Loucy (cell line): ENCODE measurements at regions not wholly inside any gene's neighbourhood (a gene's known extent, or its start where the extent isn't known, plus 50 kb on each side); places are given as distances from the start of the nearest gene placed in this dataset.

ENCODE experiments used
- H2AFZ ChIP-seq: fragments of 200-600 bp; sonication (generic); 2 replicates; pipeline ENCODE4 v1.6.0; 2016; ENCODE audit warnings: antibody characterized with exemption, mild to moderate bottlenecking, low read length, moderate library complexity
- H3F3A ChIP-seq: fragments of 200-600 bp; 2 replicates; pipeline ENCODE4 v1.6.0; 2016; ENCODE audit warnings: antibody characterized with exemption, low read depth, mild to moderate bottlenecking
- H3K27me3 ChIP-seq: fragments of 200-600 bp; sonication (generic); 2 replicates; pipeline ENCODE4 v1.6.1; 2014; ENCODE audit warnings: low read length, mild to moderate bottlenecking; ENCODE audit not compliant: insufficient read depth, poor library complexity, severe bottlenecking
- H3K36me3 ChIP-seq: fragments of 200-600 bp; sonication (generic); 2 replicates; pipeline ENCODE4 v1.6.1; 2016; ENCODE audit warnings: low read length; ENCODE audit not compliant: insufficient read depth
- H3K4me1 ChIP-seq: fragments of 200-600 bp; sonication (generic); 2 replicates; pipeline ENCODE4 v1.5.1; 2014; ENCODE audit warnings: low read length, mild to moderate bottlenecking; ENCODE audit not compliant: insufficient read depth, poor library complexity, severe bottlenecking
- H3K4me2 ChIP-seq: fragments of 200-600 bp; sonication (generic); 2 replicates; pipeline ENCODE4 v1.6.0; 2014; ENCODE audit warnings: antibody characterized with exemption, low read length, low read depth, mild to moderate bottlenecking; ENCODE audit not compliant: poor library complexity, severe bottlenecking
- H3K4me3 ChIP-seq: fragments of 200-600 bp; sonication (generic); 2 replicates; pipeline ENCODE4 v1.5.1; 2014; ENCODE audit warnings: low read length, mild to moderate bottlenecking, mixed read lengths; ENCODE audit not compliant: poor library complexity, severe bottlenecking
- H3K79me2 ChIP-seq: fragments of 200-600 bp; sonication (generic); 2 replicates; pipeline ENCODE4 v1.6.1; 2014; ENCODE audit warnings: low read length; ENCODE audit not compliant: insufficient read depth
- H3K9ac ChIP-seq: fragments of 200-600 bp; sonication (generic); 2 replicates; pipeline ENCODE4 v1.6.0; 2014; ENCODE audit warnings: mild to moderate bottlenecking, low read depth, low read length, moderate library complexity; ENCODE audit not compliant: poor library complexity, severe bottlenecking
- H3K9me2 ChIP-seq: fragments of 200-600 bp; sonication (generic); replicated peaks from 2 replicates; pipeline ENCODE4 v1.6.1; 2016; ENCODE audit warnings: low read depth, low read length, mixed read lengths
- H3K9me3 ChIP-seq: fragments of 200-600 bp; sonication (generic); 2 replicates; pipeline ENCODE4 v1.6.1; 2014; ENCODE audit warnings: mild to moderate bottlenecking, antibody characterized with exemption, low read length, low read depth; ENCODE audit not compliant: insufficient read depth
- H4K20me1 ChIP-seq: fragments of 200-600 bp; sonication (generic); 2 replicates; pipeline ENCODE4 v1.6.0; 2014; ENCODE audit warnings: antibody characterized with exemption, low read length, mild to moderate bottlenecking; ENCODE audit not compliant: insufficient read depth, poor library complexity, severe bottlenecking
- CTCF ChIP-seq: fragments of 200-600 bp; sonication (generic); conservative IDR thresholded peaks from 2 replicates; pipeline ENCODE4 v1.5.1; 2014; ENCODE audit warnings: mild to moderate bottlenecking, antibody characterized with exemption, low read length
- EZH2phosphoT487 ChIP-seq: fragments of 200-600 bp; IDR thresholded peaks from 2 replicates; pipeline ENCODE4 v1.6.1; 2018; ENCODE audit warnings: antibody characterized with exemption, mild to moderate bottlenecking, moderate library complexity, borderline replicate concordance

- Histone ChIP-seq H3F3A (no peaks in the 10 kb centered on the region), H3K4me3 (no peak overlapping the region), H3K36me3 (no peaks in the 10 kb centered on the region), H3K79me2 (no peaks in the 10 kb centered on the region), H3K9me3 (no peaks in the 10 kb centered on the region), H2AFZ (no peak overlapping the region), H3K27me3 (no peaks in the 10 kb centered on the region), H3K9me2 (no peaks in the 10 kb centered on the region; the same call in 1 of the 2 replicates), H3K4me2 (no peak overlapping the region), H4K20me1 (no peaks in the 10 kb centered on the region), H3K9ac (no peak overlapping the region), H3K4me1 (no peaks in the 10 kb centered on the region)
- TF ChIP-seq CTCF, result no peak
- TF ChIP-seq EZH2phosphoT487, result no peak
These were observed 670.3 kb downstream of the GALR1 start for GRCh38 chr18:77919923-77920322.

- no peaks in the 10 kb centered on the region for H3K9me3 ChIP-seq
- TF ChIP-seq CTCF, result no peak
- TF ChIP-seq EZH2phosphoT487, result no peak
These were observed 685.7 kb downstream of the GALR1 start for GRCh38 chr18:77935342-77935741.

DNA sequence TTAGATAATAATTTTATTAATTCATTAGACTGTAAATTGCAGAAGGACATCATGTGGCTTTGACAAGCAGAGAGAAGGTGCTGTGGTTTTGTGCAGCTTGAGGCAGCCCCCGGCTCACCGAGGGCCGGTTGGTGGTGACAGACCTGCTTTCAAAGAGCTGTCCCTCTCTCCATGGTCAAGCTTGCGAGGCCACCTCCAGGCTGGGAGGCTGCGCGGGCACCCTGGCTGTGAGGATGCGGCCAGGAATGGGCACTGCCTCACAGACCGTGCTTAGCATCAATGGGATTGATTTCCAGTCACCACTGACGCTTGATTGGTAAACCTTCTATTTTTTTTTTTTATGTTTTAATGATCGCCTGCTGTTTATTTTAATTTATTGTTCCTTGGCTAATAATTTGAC is 690.9 kb downstream of the GALR1 start:
- H3K9me3 ChIP-seq, result no peaks in the 10 kb centered on the region

More at GRCh38 chr18:77935342-77935741, 685.7 kb downstream of the GALR1 start:
- H3K36me3 ChIP-seq, result no peaks in the 10 kb centered on the region
- H2AFZ ChIP-seq, result no peak overlapping the region
- H3K4me3 ChIP-seq, result no peak overlapping the region
- no peaks in the 10 kb centered on the region for H3F3A ChIP-seq
- no peak overlapping the region for H3K9ac ChIP-seq
- no peaks in the 10 kb centered on the region for H3K79me2 ChIP-seq
- H3K27me3 ChIP-seq, result no peaks in the 10 kb centered on the region
- H3K9me2 ChIP-seq, result no peaks in the 10 kb centered on the region
- H3K4me2 ChIP-seq, result no peak overlapping the region
- H4K20me1 ChIP-seq, result no peaks in the 10 kb centered on the region
- no peaks in the 10 kb centered on the region for H3K4me1 ChIP-seq

More for the DNA sequence above, 690.9 kb downstream of the GALR1 start:
- Histone ChIP-seq H3K36me3 (no peaks in the 10 kb centered on the region), H3K4me2 (no peak overlapping the region), H3K4me1 (no peaks in the 10 kb centered on the region), H3K9ac (no peak overlapping the region), H3K79me2 (no peaks in the 10 kb centered on the region), H4K20me1 (no peaks in the 10 kb centered on the region), H3K27me3 (no peaks in the 10 kb centered on the region), H3K9me2 (no peaks in the 10 kb centered on the region), H3F3A (no peaks in the 10 kb centered on the region), H3K4me3 (no peak overlapping the region), H2AFZ (no peak overlapping the region)
- TF ChIP-seq EZH2phosphoT487, result no peak
- no peak for TF ChIP-seq CTCF
